NCI-H128 (cell line): ENCODE measurements at regions not wholly inside any gene's neighbourhood (a gene's known extent, or its start where the extent isn't known, plus 50 kb on each side); places are given as distances from the start of the nearest gene placed in this dataset.

ENCODE experiments used
- DNase-seq: peaks from one replicate; lab custom pipeline; 2025; ENCODE audit not compliant: unreplicated experiment; lab: John Stamatoyannopoulos, UW

- no peak for DNase-seq
Observed at GRCh38 chr16:65666132-65666941, 544.5 kb upstream of the CDH11 start.

GRCh38 chr16:65665586-65665985, 543.7 kb upstream of the CDH11 start:
- no peak for DNase-seq

GRCh38 chr16:65663774-65664173, 541.9 kb upstream of the CDH11 start:
- no peak for DNase-seq

- DNase-seq = no peak
Observed at GRCh38 chr16:65662256-65662655, 540.4 kb upstream of the CDH11 start.

- DNase-seq = no peak
Observed at GRCh38 chr16:65661558-65661957, 539.7 kb upstream of the CDH11 start.

- DNase-seq = no peak
Observed at GRCh38 chr16:65660390-65660789, 538.5 kb upstream of the CDH11 start.

GRCh38 chr16:65659758-65660157, 537.9 kb upstream of the CDH11 start:
- no peak for DNase-seq

- DNase-seq = no peak
Observed at GRCh38 chr16:65658787-65659220, 536.9 kb upstream of the CDH11 start.

GRCh38 chr16:65658349-65658748, 536.5 kb upstream of the CDH11 start:
- DNase-seq = no peak

- DNase-seq = no peak
Observed at GRCh38 chr16:65657556-65657955, 535.7 kb upstream of the CDH11 start.

GRCh38 chr16:65657071-65657494, 535.2 kb upstream of the CDH11 start:
- DNase-seq = no peak

- no peak for DNase-seq
Observed at GRCh38 chr16:65655802-65656201, 533.9 kb upstream of the CDH11 start.

GRCh38 chr16:65648101-65648500, 526.2 kb upstream of the CDH11 start:
- no peak for DNase-seq

GRCh38 chr16:65644821-65645220, 523.0 kb upstream of the CDH11 start:
- no peak for DNase-seq

- no peak for DNase-seq
Observed at GRCh38 chr16:65641762-65642289, 520.0 kb upstream of the CDH11 start.

- no peak for DNase-seq
Observed at GRCh38 chr16:65641049-65641761, 519.3 kb upstream of the CDH11 start.

- DNase-seq = no peak
Observed at GRCh38 chr16:65634833-65635232, 513.0 kb upstream of the CDH11 start.

- no peak for DNase-seq
Observed at GRCh38 chr16:65634291-65634690, 512.4 kb upstream of the CDH11 start.

- no peak for DNase-seq
Observed at GRCh38 chr16:65624666-65625065, 502.8 kb upstream of the CDH11 start.

GRCh38 chr16:65624229-65624628, 502.4 kb upstream of the CDH11 start:
- no peak for DNase-seq

GRCh38 chr16:65622871-65623270, 501.0 kb upstream of the CDH11 start:
- no peak for DNase-seq

- DNase-seq = no peak
Observed at GRCh38 chr16:65622151-65622550, 500.3 kb upstream of the CDH11 start.
